SKM-1 treated with dmso at 0.1 percent for 144 hours (cell line): ENCODE measurements at regions not wholly inside any gene's neighbourhood (a gene's known extent, or its start where the extent isn't known, plus 50 kb on each side); places are given as distances from the start of the nearest gene placed in this dataset.

ENCODE experiments used
- DNase-seq: peaks from one replicate; lab custom pipeline; 2025; ENCODE audit not compliant: unreplicated experiment; lab: John Stamatoyannopoulos, UW

- no peak for DNase-seq
Measured at GRCh38 chr7:126378642-126379041, 874.1 kb downstream of the GRM8 start.

- DNase-seq: no peak
Measured at GRCh38 chr7:126370038-126370668, 882.6 kb downstream of the GRM8 start.

- DNase-seq: no peak
Measured at GRCh38 chr7:126362746-126363145, 890.0 kb downstream of the GRM8 start.

- no peak for DNase-seq
Measured at GRCh38 chr7:126361183-126361582, 891.6 kb downstream of the GRM8 start.

- no peak for DNase-seq
Measured at GRCh38 chr7:126339813-126340212, 912.9 kb downstream of the GRM8 start.

- DNase-seq: no peak
Measured at GRCh38 chr7:126305671-126306070, 947.1 kb downstream of the GRM8 start.

GRCh38 chr7:126303926-126304325, 948.8 kb downstream of the GRM8 start:
- DNase-seq: no peak

- DNase-seq: no peak
Measured at GRCh38 chr7:126302639-126303038, 950.1 kb downstream of the GRM8 start.

- no peak for DNase-seq
Measured at GRCh38 chr7:126286317-126286716, 966.4 kb downstream of the GRM8 start.

GRCh38 chr7:126236261-126236660, 1016.5 kb downstream of the GRM8 start:
- no peak for DNase-seq

- DNase-seq: no peak
Measured at GRCh38 chr7:126228356-126229061, 1024.2 kb downstream of the GRM8 start.

GRCh38 chr7:126227643-126228042, 1025.1 kb downstream of the GRM8 start:
- no peak for DNase-seq

- no peak for DNase-seq
Measured at GRCh38 chr7:126227055-126227454, 1025.7 kb downstream of the GRM8 start.

- DNase-seq: no peak
Measured at GRCh38 chr7:126223729-126224128, 1029.0 kb downstream of the GRM8 start.

GRCh38 chr7:126222782-126223181, 1030.0 kb downstream of the GRM8 start:
- DNase-seq: no peak

GRCh38 chr7:126215785-126216184, 1037.0 kb downstream of the GRM8 start:
- no peak for DNase-seq

GRCh38 chr7:126213876-126214275, 1038.9 kb downstream of the GRM8 start:
- DNase-seq: no peak

GRCh38 chr7:126211875-126212274, 1040.9 kb downstream of the GRM8 start:
- no peak for DNase-seq

- no peak for DNase-seq
Measured at GRCh38 chr7:126210707-126211106, 1042.0 kb downstream of the GRM8 start.

- DNase-seq: no peak
Measured at GRCh38 chr7:126203185-126203584, 1049.6 kb downstream of the GRM8 start.

- no peak for DNase-seq
Measured at GRCh38 chr7:126202177-126202576, 1050.6 kb downstream of the GRM8 start.

- DNase-seq: no peak
Measured at GRCh38 chr7:126185959-126186580, 1066.7 kb downstream of the GRM8 start.
